Neural crest cell (in vitro differentiated cells): ENCODE measurements at regions not wholly inside any gene's neighbourhood (a gene's known extent, or its start where the extent isn't known, plus 50 kb on each side); places are given as distances from the start of the nearest gene placed in this dataset.

ENCODE experiments used
- DNase-seq: peaks from one replicate; pipeline ENCODE4 v3.0.0; 2021; ENCODE audit warnings: low read depth, mixed read lengths, low spot score
- H3K27ac Mint-ChIP-seq: one replicate; pipeline ENCODE4 v1.8.0; 2021; ENCODE audit warnings: mild to moderate bottlenecking, mixed read lengths; ENCODE audit not compliant: unreplicated experiment
- H3K27me3 Mint-ChIP-seq: 2 replicates; pipeline ENCODE4 v1.8.0; 2021; ENCODE audit warnings: low read depth, mild to moderate bottlenecking, mixed read lengths
- H3K36me3 Mint-ChIP-seq: 2 replicates; pipeline ENCODE4 v1.8.0; 2021; ENCODE audit warnings: low read depth, mild to moderate bottlenecking, mixed read lengths
- H3K4me1 Mint-ChIP-seq: 2 replicates; pipeline ENCODE4 v1.8.0; 2021; ENCODE audit warnings: mixed read lengths
- H3K4me3 Mint-ChIP-seq: one replicate; pipeline ENCODE4 v1.8.0; 2021; ENCODE audit warnings: mild to moderate bottlenecking, mixed read lengths
- H3K9me3 Mint-ChIP-seq: 2 replicates; pipeline ENCODE4 v1.8.0; 2021; ENCODE audit warnings: mixed read lengths
- TF ChIP-seq, protein P1 (sequence below): fragments of 200-600 bp; sonication (generic); conservative IDR thresholded peaks from 2 replicates; pipeline ENCODE4 v1.5.0; 2021; ENCODE audit warnings: antibody characterized with exemption, mild to moderate bottlenecking

GRCh38 chr12:75833268-75833667 is 198.3 kb downstream of the PHLDA1 start:
- no peak for DNase-seq
- peaks cover 24% of the 10 kb centered on the region for H3K4me1 Mint-ChIP-seq
- no peaks in the 10 kb centered on the region for H3K9me3 Mint-ChIP-seq
- no peak overlapping the region for H3K27ac Mint-ChIP-seq
- no peaks in the 10 kb centered on the region for H3K36me3 Mint-ChIP-seq
- H3K27me3 Mint-ChIP-seq = no peaks in the 10 kb centered on the region
- TF ChIP-seq, protein P1, sequence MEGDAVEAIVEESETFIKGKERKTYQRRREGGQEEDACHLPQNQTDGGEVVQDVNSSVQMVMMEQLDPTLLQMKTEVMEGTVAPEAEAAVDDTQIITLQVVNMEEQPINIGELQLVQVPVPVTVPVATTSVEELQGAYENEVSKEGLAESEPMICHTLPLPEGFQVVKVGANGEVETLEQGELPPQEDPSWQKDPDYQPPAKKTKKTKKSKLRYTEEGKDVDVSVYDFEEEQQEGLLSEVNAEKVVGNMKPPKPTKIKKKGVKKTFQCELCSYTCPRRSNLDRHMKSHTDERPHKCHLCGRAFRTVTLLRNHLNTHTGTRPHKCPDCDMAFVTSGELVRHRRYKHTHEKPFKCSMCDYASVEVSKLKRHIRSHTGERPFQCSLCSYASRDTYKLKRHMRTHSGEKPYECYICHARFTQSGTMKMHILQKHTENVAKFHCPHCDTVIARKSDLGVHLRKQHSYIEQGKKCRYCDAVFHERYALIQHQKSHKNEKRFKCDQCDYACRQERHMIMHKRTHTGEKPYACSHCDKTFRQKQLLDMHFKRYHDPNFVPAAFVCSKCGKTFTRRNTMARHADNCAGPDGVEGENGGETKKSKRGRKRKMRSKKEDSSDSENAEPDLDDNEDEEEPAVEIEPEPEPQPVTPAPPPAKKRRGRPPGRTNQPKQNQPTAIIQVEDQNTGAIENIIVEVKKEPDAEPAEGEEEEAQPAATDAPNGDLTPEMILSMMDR = no peak
- H3K4me3 Mint-ChIP-seq = no peak overlapping the region

DNA sequence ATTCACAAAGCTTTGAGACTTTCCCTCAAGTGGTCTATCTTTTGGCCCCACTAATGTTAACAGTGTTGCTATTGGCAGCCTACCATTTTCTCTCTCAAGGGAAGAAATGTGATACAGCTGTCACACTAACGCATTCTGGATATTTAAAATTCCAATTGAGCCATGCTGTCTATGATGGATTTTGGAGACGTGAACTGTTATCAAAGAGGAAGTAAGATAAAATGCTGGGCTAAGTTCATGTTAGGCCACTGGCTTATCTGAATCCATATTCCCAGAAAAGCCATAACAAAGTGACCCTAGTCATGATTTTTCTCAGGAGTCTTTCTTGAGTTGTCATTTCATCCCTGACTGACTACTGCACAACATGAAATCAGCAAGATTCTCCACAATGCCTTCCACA is 200.2 kb downstream of the PHLDA1 start:
- H3K9me3 Mint-ChIP-seq = no peaks in the 10 kb centered on the region
- no peaks in the 10 kb centered on the region for H3K27me3 Mint-ChIP-seq
- H3K4me3 Mint-ChIP-seq = no peak overlapping the region
- DNase-seq = no peak
- no peak overlapping the region for H3K27ac Mint-ChIP-seq
- no peaks in the 10 kb centered on the region for H3K36me3 Mint-ChIP-seq
- peaks cover 10% of the 10 kb centered on the region for H3K4me1 Mint-ChIP-seq
- TF ChIP-seq, protein P1 = no peak

- no peak for DNase-seq
- no peaks in the 10 kb centered on the region for H3K4me1 Mint-ChIP-seq
- no peaks in the 10 kb centered on the region for H3K27me3 Mint-ChIP-seq
- H3K9me3 Mint-ChIP-seq = no peaks in the 10 kb centered on the region
- no peaks in the 10 kb centered on the region for H3K36me3 Mint-ChIP-seq
- H3K27ac Mint-ChIP-seq = no peak overlapping the region
- TF ChIP-seq, protein P1 = no peak
- no peak overlapping the region for H3K4me3 Mint-ChIP-seq
Observed at GRCh38 chr12:75827061-75827460, 204.5 kb downstream of the PHLDA1 start.

DNA sequence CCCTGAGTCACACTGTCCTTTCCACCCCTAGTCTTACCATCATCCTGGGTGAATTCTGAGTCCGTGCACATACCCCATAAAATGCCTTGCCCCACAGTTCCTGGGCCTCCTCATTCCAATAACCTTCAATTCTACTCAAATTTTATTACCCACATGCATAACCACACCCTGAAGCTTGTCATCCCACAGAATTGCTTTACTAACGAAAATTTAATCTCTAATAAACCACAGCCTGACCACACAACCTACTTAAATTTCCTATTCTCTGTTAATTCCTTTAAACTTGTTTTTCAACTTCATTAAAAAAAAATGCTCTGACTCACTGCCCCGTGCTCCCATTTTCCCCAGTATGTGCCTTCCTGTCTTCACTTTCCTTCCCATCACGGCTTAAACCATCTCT is 205.9 kb downstream of the PHLDA1 start:
- TF ChIP-seq, protein P1 = no peak
- no peaks in the 10 kb centered on the region for H3K9me3 Mint-ChIP-seq
- no peak for DNase-seq
- H3K36me3 Mint-ChIP-seq = no peaks in the 10 kb centered on the region
- H3K27me3 Mint-ChIP-seq = no peaks in the 10 kb centered on the region
- no peak overlapping the region for H3K27ac Mint-ChIP-seq
- no peaks in the 10 kb centered on the region for H3K4me1 Mint-ChIP-seq
- no peak overlapping the region for H3K4me3 Mint-ChIP-seq

DNA sequence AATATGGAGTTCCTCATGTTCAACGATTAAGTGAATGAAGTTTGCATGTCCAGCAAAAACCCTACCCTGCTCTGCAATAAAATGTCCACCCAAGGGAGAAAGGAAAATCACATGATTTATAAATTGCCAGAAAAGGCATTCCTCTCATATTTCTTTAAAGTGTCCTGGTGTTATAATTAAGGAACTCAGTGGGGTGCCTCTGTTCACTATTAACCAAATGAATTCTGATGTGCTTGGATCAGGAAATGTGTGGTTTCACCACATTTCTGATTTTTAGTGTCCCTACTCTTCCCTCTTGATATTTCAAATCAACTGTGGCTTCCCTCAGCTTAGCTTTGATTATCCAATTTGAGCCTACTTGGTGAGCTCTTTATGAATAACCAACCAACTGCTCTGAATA is 208.1 kb downstream of the PHLDA1 start:
- no peaks in the 10 kb centered on the region for H3K27me3 Mint-ChIP-seq
- H3K36me3 Mint-ChIP-seq = no peaks in the 10 kb centered on the region
- peaks cover 6% of the 10 kb centered on the region for H3K4me1 Mint-ChIP-seq
- H3K9me3 Mint-ChIP-seq = no peaks in the 10 kb centered on the region
- H3K4me3 Mint-ChIP-seq = no peak overlapping the region
- DNase-seq = no peak
- TF ChIP-seq, protein P1 = no peak
- no peak overlapping the region for H3K27ac Mint-ChIP-seq

DNA sequence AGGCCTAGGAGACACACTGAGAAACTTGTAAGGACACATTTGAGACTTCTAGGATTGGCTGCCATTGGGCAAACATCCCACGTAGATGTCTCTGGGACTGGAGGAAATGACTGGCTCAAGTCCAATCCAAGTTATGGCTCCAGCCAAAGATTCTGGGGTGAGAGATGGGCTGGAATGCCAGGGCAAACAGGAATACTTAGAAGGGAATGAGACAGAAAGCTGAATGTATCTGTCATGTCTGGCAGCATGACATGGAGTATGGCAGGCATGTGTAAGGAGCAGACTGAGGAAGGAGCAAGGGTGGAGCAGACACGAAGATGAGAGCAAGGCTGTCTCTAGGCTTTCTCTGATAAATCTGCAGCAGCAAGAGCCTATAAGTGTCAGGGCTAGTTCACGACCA is 209.2 kb downstream of the PHLDA1 start:
- Mint-ChIP-seq H3K27me3 (no peaks in the 10 kb centered on the region), H3K4me3 (no peak overlapping the region), H3K9me3 (no peaks in the 10 kb centered on the region), H3K4me1 (peaks cover 7% of the 10 kb centered on the region), H3K36me3 (no peaks in the 10 kb centered on the region), H3K27ac (peak overlapping the region; percentile 1)
- TF ChIP-seq, protein P1 = no peak
- DNase-seq = no peak
